Esophagus muscularis mucosa (tissue), 4 donors: ENCODE measurements at regions not wholly inside any gene's neighbourhood (a gene's known extent, or its start where the extent isn't known, plus 50 kb on each side); places are given as distances from the start of the nearest gene placed in this dataset.

Experiments
- EP300 ChIP-seq: sonication (generic); formaldehyde crosslinking; IDR thresholded peaks from one replicate; pipeline ENCODE4 v1.6.1; 2017; ENCODE audit warnings: antibody characterized with exemption
- POLR2A ChIP-seq: fragments of 450-650 bp; IDR thresholded peaks from one replicate; pipeline ENCODE4 v1.6.1; 2017; ENCODE audit warnings: antibody characterized with exemption, moderate library complexity, mild to moderate bottlenecking, low read depth
- TF ChIP-seq, protein P1 (sequence below), 3 experiments: fragments of 200-600 bp in 2 of 3; fragments of 450-650 bp in 1 of 3; sonication (generic) in 2 of 3; IDR thresholded peaks; one replicate each; pipeline ENCODE4 v1.5.1; 2017 to 2019; ENCODE audit warnings: antibody characterized with exemption in 3 of 3, mild to moderate bottlenecking in 2 of 3, moderate library complexity in 1 of 3

DNA sequence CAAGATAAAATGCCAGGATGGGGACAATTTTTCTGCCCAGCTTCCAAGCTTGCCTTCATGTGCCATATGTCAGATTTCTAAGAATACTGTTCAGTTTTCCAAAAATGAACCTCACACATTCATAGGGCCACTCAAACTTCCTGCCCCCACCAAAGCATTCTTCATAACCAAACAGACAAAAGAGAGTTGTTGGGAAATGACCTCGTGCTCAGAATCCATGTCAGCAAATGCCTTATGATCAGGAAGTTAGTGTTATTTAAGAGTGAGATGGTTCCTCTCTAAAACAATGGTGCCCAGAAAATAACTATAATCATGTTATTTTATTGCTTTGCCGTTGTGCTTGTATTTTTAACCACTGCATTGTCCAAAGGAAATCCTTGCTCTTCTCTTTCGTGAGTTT, 208.2 kb downstream of the ZNF608 start:
- TF ChIP-seq EP300 (no peak), POLR2A (no peak)
- TF ChIP-seq, protein P1, sequence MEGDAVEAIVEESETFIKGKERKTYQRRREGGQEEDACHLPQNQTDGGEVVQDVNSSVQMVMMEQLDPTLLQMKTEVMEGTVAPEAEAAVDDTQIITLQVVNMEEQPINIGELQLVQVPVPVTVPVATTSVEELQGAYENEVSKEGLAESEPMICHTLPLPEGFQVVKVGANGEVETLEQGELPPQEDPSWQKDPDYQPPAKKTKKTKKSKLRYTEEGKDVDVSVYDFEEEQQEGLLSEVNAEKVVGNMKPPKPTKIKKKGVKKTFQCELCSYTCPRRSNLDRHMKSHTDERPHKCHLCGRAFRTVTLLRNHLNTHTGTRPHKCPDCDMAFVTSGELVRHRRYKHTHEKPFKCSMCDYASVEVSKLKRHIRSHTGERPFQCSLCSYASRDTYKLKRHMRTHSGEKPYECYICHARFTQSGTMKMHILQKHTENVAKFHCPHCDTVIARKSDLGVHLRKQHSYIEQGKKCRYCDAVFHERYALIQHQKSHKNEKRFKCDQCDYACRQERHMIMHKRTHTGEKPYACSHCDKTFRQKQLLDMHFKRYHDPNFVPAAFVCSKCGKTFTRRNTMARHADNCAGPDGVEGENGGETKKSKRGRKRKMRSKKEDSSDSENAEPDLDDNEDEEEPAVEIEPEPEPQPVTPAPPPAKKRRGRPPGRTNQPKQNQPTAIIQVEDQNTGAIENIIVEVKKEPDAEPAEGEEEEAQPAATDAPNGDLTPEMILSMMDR (IDR thresholded peaks at IDR 0.05): no peak
